Smooth muscle cell (in vitro differentiated cells): ENCODE measurements at regions not wholly inside any gene's neighbourhood (a gene's known extent, or its start where the extent isn't known, plus 50 kb on each side); places are given as distances from the start of the nearest gene placed in this dataset.

ENCODE experiments used
- DNase-seq: peaks from one replicate; lab custom pipeline; 2025; ENCODE audit not compliant: unreplicated experiment; lab: John Stamatoyannopoulos, UW
- H2AFZ ChIP-seq: fragments of 200-600 bp; sonication (generic); 2 replicates; pipeline ENCODE4 v1.6.0; 2016; ENCODE audit warnings: antibody characterized with exemption, low read depth, mild to moderate bottlenecking
- H3F3A ChIP-seq: fragments of 200-600 bp; sonication (generic); 2 replicates; pipeline ENCODE4 v1.6.0; 2017; ENCODE audit warnings: antibody characterized with exemption, low read depth
- H3K27ac ChIP-seq: fragments of 200-600 bp; sonication (generic); 2 replicates; pipeline ENCODE4 v1.5.1; 2016; ENCODE audit warnings: low read depth, mild to moderate bottlenecking
- H3K27me3 ChIP-seq: fragments of 200-600 bp; sonication (generic); 2 replicates; pipeline ENCODE4 v1.6.1; 2016; ENCODE audit warnings: low read depth, mild to moderate bottlenecking
- H3K36me3 ChIP-seq: fragments of 200-600 bp; sonication (generic); 2 replicates; pipeline ENCODE4 v1.5.1; 2016; ENCODE audit warnings: low read depth
- H3K4me1 ChIP-seq: fragments of 200-600 bp; sonication (generic); 2 replicates; pipeline ENCODE4 v1.5.1; 2016; ENCODE audit warnings: low read depth
- H3K4me2 ChIP-seq: fragments of 200-600 bp; sonication (generic); 2 replicates; pipeline ENCODE4 v1.6.0; 2016; ENCODE audit warnings: mild to moderate bottlenecking
- H3K4me3 ChIP-seq: fragments of 200-600 bp; sonication (generic); 2 replicates; pipeline ENCODE4 v1.5.1; 2016; ENCODE audit warnings: mild to moderate bottlenecking
- H3K79me2 ChIP-seq: fragments of 200-600 bp; sonication (generic); 2 replicates; pipeline ENCODE4 v1.6.0; 2016; ENCODE audit warnings: low read depth, mild to moderate bottlenecking
- H3K9ac ChIP-seq: fragments of 200-600 bp; sonication (generic); 2 replicates; pipeline ENCODE4 v1.6.0; 2016; ENCODE audit warnings: low read depth
- H3K9me3 ChIP-seq: fragments of 200-600 bp; sonication (generic); replicated peaks from 2 replicates; pipeline ENCODE4 v1.5.1; 2016; ENCODE audit warnings: low read depth
- H4K20me1 ChIP-seq: fragments of 200-600 bp; sonication (generic); 2 replicates; pipeline ENCODE4 v1.6.0; 2016; ENCODE audit warnings: low read depth
- WGBS: methylation state at CpG from one replicate; pipeline ENCODE4 v1.1.7; 2016; ENCODE audit warnings: low lambda C conversion rate; 5-methylcytosine and 5-hydroxymethylcytosine counted together
- TF ChIP-seq, protein P1 (sequence below): fragments of 200-600 bp; sonication (generic); IDR thresholded peaks from 2 replicates; pipeline ENCODE4 v1.5.1; 2017; ENCODE audit warnings: borderline replicate concordance, mild to moderate bottlenecking, antibody characterized with exemption; ENCODE audit not compliant: insufficient read depth, poor library complexity, severe bottlenecking

- no peaks in the 10 kb centered on the region for H3K36me3 ChIP-seq
- no peaks in the 10 kb centered on the region for H3K79me2 ChIP-seq
- H3K27me3 ChIP-seq = no peaks in the 10 kb centered on the region
- H4K20me1 ChIP-seq = no peaks in the 10 kb centered on the region
- H3K4me2 ChIP-seq = no peak overlapping the region
- H3F3A ChIP-seq = no peaks in the 10 kb centered on the region
- no peak overlapping the region for H3K4me3 ChIP-seq
- no peak overlapping the region for H3K9ac ChIP-seq
- H3K27ac ChIP-seq = no peak overlapping the region
- no peak overlapping the region for H2AFZ ChIP-seq
- TF ChIP-seq, protein P1, sequence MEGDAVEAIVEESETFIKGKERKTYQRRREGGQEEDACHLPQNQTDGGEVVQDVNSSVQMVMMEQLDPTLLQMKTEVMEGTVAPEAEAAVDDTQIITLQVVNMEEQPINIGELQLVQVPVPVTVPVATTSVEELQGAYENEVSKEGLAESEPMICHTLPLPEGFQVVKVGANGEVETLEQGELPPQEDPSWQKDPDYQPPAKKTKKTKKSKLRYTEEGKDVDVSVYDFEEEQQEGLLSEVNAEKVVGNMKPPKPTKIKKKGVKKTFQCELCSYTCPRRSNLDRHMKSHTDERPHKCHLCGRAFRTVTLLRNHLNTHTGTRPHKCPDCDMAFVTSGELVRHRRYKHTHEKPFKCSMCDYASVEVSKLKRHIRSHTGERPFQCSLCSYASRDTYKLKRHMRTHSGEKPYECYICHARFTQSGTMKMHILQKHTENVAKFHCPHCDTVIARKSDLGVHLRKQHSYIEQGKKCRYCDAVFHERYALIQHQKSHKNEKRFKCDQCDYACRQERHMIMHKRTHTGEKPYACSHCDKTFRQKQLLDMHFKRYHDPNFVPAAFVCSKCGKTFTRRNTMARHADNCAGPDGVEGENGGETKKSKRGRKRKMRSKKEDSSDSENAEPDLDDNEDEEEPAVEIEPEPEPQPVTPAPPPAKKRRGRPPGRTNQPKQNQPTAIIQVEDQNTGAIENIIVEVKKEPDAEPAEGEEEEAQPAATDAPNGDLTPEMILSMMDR = no peak
- DNase-seq = no peak
- no peaks in the 10 kb centered on the region for H3K9me3 ChIP-seq
- H3K4me1 ChIP-seq = no peaks in the 10 kb centered on the region
- 58% methylated on average over 2 of the region's 2 CpGs for WGBS
These were observed 814.4 kb downstream of the CDH11 start for GRCh38 chr16:64307431-64307830.

DNA sequence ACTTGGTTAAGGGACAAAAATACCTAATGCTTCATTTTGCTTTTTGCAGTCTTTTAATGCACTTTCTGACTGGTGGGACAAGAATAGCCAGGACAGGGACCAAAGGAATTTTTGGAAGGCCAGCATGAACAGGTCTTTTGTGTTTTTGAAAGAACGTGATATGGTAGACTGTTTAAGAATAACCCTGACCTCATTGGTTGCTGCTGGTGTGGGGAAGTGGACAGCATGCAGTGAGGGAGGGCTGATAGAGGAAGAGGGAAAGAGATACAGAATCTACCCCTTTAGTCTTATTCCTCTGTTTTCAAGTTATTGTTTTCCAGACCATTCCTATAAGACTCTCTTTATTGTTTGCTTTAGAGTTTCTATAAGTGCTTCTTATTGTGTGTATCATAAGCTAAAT is 816.2 kb downstream of the CDH11 start:
- no peak overlapping the region for H3K4me2 ChIP-seq
- H3K79me2 ChIP-seq = no peaks in the 10 kb centered on the region
- H3K4me1 ChIP-seq = no peaks in the 10 kb centered on the region
- H3K9me3 ChIP-seq = no peaks in the 10 kb centered on the region
- no peak for DNase-seq
- no peak overlapping the region for H2AFZ ChIP-seq
- 68% methylated on average over 1 of the region's 1 CpG for WGBS
- no peak overlapping the region for H3K27ac ChIP-seq
- no peak overlapping the region for H3K9ac ChIP-seq
- no peaks in the 10 kb centered on the region for H3K27me3 ChIP-seq
- no peaks in the 10 kb centered on the region for H3F3A ChIP-seq
- H4K20me1 ChIP-seq = no peaks in the 10 kb centered on the region
- TF ChIP-seq, protein P1 = no peak
- no peak overlapping the region for H3K4me3 ChIP-seq
- H3K36me3 ChIP-seq = no peaks in the 10 kb centered on the region

DNA sequence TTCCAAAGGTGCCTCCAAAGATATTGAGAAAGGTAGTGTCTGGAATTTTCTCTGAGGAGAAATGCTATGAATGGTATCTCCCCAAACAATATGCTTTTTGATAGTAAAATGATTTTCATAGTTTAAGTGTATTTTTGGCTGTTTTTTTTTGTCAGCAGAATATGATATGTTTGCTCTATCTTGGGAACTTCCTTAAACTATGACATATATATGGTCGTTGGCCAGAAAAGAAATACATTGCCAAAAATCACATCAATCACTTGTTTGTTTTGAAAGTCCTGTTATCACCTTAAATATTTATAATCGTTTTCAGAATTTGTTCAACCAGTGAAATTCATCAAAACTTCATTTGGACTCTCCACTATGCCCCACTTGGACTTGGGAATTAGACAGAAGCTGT is 816.9 kb downstream of the CDH11 start:
- no peak overlapping the region for H2AFZ ChIP-seq
- no peaks in the 10 kb centered on the region for H3K27me3 ChIP-seq
- TF ChIP-seq, protein P1 = no peak
- no peak for DNase-seq
- no peaks in the 10 kb centered on the region for H3K79me2 ChIP-seq
- no peak overlapping the region for H3K4me2 ChIP-seq
- no peak overlapping the region for H3K4me3 ChIP-seq
- no peak overlapping the region for H3K9ac ChIP-seq
- H3K36me3 ChIP-seq = no peaks in the 10 kb centered on the region
- H3K4me1 ChIP-seq = no peaks in the 10 kb centered on the region
- no peaks in the 10 kb centered on the region for H3K9me3 ChIP-seq
- H4K20me1 ChIP-seq = no peaks in the 10 kb centered on the region
- no peak overlapping the region for H3K27ac ChIP-seq
- no peaks in the 10 kb centered on the region for H3F3A ChIP-seq
- 87% methylated on average over 2 of the region's 2 CpGs for WGBS

GRCh38 chr16:64304396-64304795 is 817.5 kb downstream of the CDH11 start:
- TF ChIP-seq, protein P1 = no peak
- no peak overlapping the region for H3K4me2 ChIP-seq
- no peaks in the 10 kb centered on the region for H3K36me3 ChIP-seq
- H4K20me1 ChIP-seq = no peaks in the 10 kb centered on the region
- no peaks in the 10 kb centered on the region for H3K79me2 ChIP-seq
- no peak overlapping the region for H3K27ac ChIP-seq
- WGBS = 86% methylated on average over 1 of the region's 1 CpG
- no peaks in the 10 kb centered on the region for H3K27me3 ChIP-seq
- no peak overlapping the region for H3K4me3 ChIP-seq
- no peak for DNase-seq
- no peak overlapping the region for H3K9ac ChIP-seq
- no peaks in the 10 kb centered on the region for H3K4me1 ChIP-seq
- H3F3A ChIP-seq = no peaks in the 10 kb centered on the region
- no peaks in the 10 kb centered on the region for H3K9me3 ChIP-seq
- no peak overlapping the region for H2AFZ ChIP-seq
